ENCODE measurements at regions not wholly inside any gene's neighbourhood (a gene's known extent, or its start where the extent isn't known, plus 50 kb on each side); places are given as distances from the start of the nearest gene placed in this dataset.

GRCh38 chr6:66307490-66307889, 600.5 kb upstream of the EYS start:
- no peaks in the 10 kb centered on the region for H3K4me1 ChIP-seq
- H3K27me3 ChIP-seq (ENCODE audit: insufficient read depth in 3 of 3, low read length in 2 of 3) = no peaks in the 10 kb centered on the region
- no peak overlapping the region for H3K4me3 ChIP-seq
- ATAC-seq (no peak), DNase-seq (no peak)
- no peaks in the 10 kb centered on the region for H3K9me3 ChIP-seq
- TF ChIP-seq CTCF (IDR thresholded peaks at IDR 0.05) = no peak
- intact Hi-C loops (cut with DNase I) = no loop called here
- WGBS, 3 donors = 88 to 93% (median 91%) methylated on average over 2 of the region's 2 CpGs
- no peak overlapping the region for H3K27ac ChIP-seq
- H3K36me3 ChIP-seq (ENCODE audit: insufficient read depth in 1 of 2, low read depth in 1 of 2) = no peaks in the 10 kb centered on the region

- no peak for DNase-seq
- Histone ChIP-seq H3K9me3 (no peaks in the 10 kb centered on the region), H3K27me3 (ENCODE audit: insufficient read depth in 3 of 3, low read length in 2 of 3) (no peaks in the 10 kb centered on the region), H3K4me3 (no peak overlapping the region), H3K36me3 (ENCODE audit: insufficient read depth in 1 of 2, low read depth in 1 of 2) (no peaks in the 10 kb centered on the region), H3K4me1 (no peaks in the 10 kb centered on the region), H3K27ac (no peak overlapping the region)
- no peak for TF ChIP-seq CTCF (IDR thresholded peaks at IDR 0.05)
- WGBS, 3 donors = 69 to 76% (median 73%) methylated on average over 4 of the region's 4 CpGs
- intact Hi-C loops (cut with DNase I) = no loop called here
- ATAC-seq = no peak
Measured at GRCh38 chr6:66291905-66292304, 584.9 kb upstream of the EYS start.

GRCh38 chr6:66289889-66290288, 582.9 kb upstream of the EYS start:
- Histone ChIP-seq H3K4me3 (no peak overlapping the region), H3K36me3 (ENCODE audit: insufficient read depth in 1 of 2, low read depth in 1 of 2) (no peaks in the 10 kb centered on the region), H3K9me3 (no peaks in the 10 kb centered on the region), H3K27me3 (ENCODE audit: insufficient read depth in 3 of 3, low read length in 2 of 3) (no peaks in the 10 kb centered on the region), H3K4me1 (no peaks in the 10 kb centered on the region), H3K27ac (no peak overlapping the region)
- no peak for TF ChIP-seq CTCF (IDR thresholded peaks at IDR 0.05)
- intact Hi-C loops (cut with DNase I) = no loop called here
- no peak for DNase-seq
- 66 to 72% (median 70%) methylated on average over 2 of the region's 2 CpGs for WGBS, 3 donors
- ATAC-seq = no peak

- intact Hi-C loops (cut with DNase I) = no loop called here
- DNase-seq (no peak), ATAC-seq (no peak)
- Histone ChIP-seq H3K36me3 (ENCODE audit: insufficient read depth in 1 of 2, low read depth in 1 of 2) (no peaks in the 10 kb centered on the region), H3K27me3 (ENCODE audit: insufficient read depth in 3 of 3, low read length in 2 of 3) (no peaks in the 10 kb centered on the region), H3K4me1 (no peaks in the 10 kb centered on the region), H3K9me3 (no peaks in the 10 kb centered on the region), H3K4me3 (no peak overlapping the region), H3K27ac (no peak overlapping the region)
- TF ChIP-seq CTCF (IDR thresholded peaks at IDR 0.05) = no peak
Measured at GRCh38 chr6:66278115-66278514, 571.1 kb upstream of the EYS start.

GRCh38 chr6:66277400-66277799, 570.4 kb upstream of the EYS start:
- ATAC-seq (no peak), DNase-seq (no peak)
- Histone ChIP-seq H3K27me3 (ENCODE audit: insufficient read depth in 3 of 3, low read length in 2 of 3) (no peaks in the 10 kb centered on the region), H3K4me1 (no peaks in the 10 kb centered on the region), H3K36me3 (ENCODE audit: insufficient read depth in 1 of 2, low read depth in 1 of 2) (no peaks in the 10 kb centered on the region), H3K27ac (no peak overlapping the region), H3K4me3 (no peak overlapping the region), H3K9me3 (no peaks in the 10 kb centered on the region)
- WGBS, 3 donors = 58 to 78% (median 77%) methylated on average over 1 of the region's 1 CpG
- intact Hi-C loops (cut with DNase I) = no loop called here
- TF ChIP-seq CTCF (IDR thresholded peaks at IDR 0.05) = no peak
